Loucy (cell line): ENCODE measurements at regions not wholly inside any gene's neighbourhood (a gene's known extent, or its start where the extent isn't known, plus 50 kb on each side); places are given as distances from the start of the nearest gene placed in this dataset.

Experiments used
- CTCF ChIP-seq: fragments of 200-600 bp; sonication (generic); conservative IDR thresholded peaks from 2 replicates; pipeline ENCODE4 v1.5.1; 2014; ENCODE audit warnings: mild to moderate bottlenecking, antibody characterized with exemption, low read length
- EZH2phosphoT487 ChIP-seq: fragments of 200-600 bp; IDR thresholded peaks from 2 replicates; pipeline ENCODE4 v1.6.1; 2018; ENCODE audit warnings: antibody characterized with exemption, mild to moderate bottlenecking, moderate library complexity, borderline replicate concordance

GRCh38 chr9:4935001-4935672, 49.9 kb upstream of the JAK2 start:
- TF ChIP-seq CTCF (no peak), EZH2phosphoT487 (no peak)
